ENCODE measurements at regions not wholly inside any gene's neighbourhood (a gene's known extent, or its start where the extent isn't known, plus 50 kb on each side); places are given as distances from the start of the nearest gene placed in this dataset.

- no peak for TF ChIP-seq CTCF (IDR thresholded peaks at IDR 0.05; ENCODE audit: low read length)
- no peak for TF ChIP-seq EZH2 (optimal IDR thresholded peaks at IDR 0.05; ENCODE audit: low read depth, low read length)
Measured at GRCh38 chr10:55287346-55287745, 486.3 kb upstream of the PCDH15 start.
